GM19025 (cell line): ENCODE measurements at regions not wholly inside any gene's neighbourhood (a gene's known extent, or its start where the extent isn't known, plus 50 kb on each side); places are given as distances from the start of the nearest gene placed in this dataset.
"Not testable (repeated sequence)": the region's sequence is repeated elsewhere in the genome, so short reads cannot be mapped to it uniquely, and the experiment has no call there.

Experiments
- ATAC-seq: cut with Tn5 transposase; IDR thresholded peaks from one replicate; pipeline ENCODE4 v1.9.1; 2021; ENCODE audit warnings: mild to moderate bottlenecking, low read depth, moderate library complexity; ENCODE audit not compliant: unreplicated experiment

DNA sequence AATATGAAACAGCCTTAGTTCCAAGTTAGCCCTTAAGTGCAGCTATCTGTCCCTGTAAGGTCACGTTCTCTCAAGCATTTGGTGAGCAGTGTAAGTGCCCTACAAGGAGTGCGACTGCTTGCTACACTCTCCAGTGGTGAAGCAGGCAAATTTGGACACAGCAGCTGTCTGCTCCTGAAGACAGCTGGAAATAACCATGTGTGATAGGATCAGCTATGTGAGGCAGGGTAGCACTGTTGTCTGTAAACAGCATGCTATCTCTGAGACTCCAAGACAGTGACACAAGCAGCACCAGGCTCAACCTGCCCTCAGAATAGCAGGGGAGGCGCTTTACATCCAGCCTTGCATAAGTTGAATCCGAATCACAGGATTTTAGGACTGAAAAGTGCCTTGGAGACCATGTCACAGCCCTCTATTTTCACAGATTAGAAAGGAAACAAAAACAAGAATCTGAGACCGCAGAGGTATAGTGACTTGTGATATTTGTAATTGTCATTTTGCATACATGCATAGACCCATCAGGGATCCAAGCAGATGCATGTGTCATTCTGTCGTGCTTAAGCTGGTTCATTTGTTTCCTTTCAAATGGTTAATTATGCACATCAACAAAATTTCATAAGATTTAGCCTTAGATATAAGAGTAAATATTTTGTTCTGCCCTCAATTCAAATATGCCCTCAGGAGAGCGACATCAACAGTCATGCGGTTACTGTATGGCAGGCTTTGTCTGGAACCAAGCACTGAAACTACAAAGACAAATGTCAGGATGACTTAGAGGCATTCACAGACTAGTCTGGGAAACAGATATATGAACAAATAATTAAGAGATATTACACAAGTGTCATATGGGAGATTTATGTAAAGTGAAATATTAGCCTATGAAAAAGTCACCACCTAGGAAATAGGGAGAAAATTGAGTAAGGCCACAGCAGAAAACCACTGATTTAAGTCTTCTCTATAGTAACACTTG lies 134.9 kb upstream of the NRIP1 start:
- ATAC-seq, result no peak

- no peak for ATAC-seq
These were observed 138.9 kb upstream of the NRIP1 start for GRCh38 chr21:15203740-15204139.

- ATAC-seq, result no peak
These were observed 139.6 kb upstream of the NRIP1 start for GRCh38 chr21:15204140-15204969.

DNA sequence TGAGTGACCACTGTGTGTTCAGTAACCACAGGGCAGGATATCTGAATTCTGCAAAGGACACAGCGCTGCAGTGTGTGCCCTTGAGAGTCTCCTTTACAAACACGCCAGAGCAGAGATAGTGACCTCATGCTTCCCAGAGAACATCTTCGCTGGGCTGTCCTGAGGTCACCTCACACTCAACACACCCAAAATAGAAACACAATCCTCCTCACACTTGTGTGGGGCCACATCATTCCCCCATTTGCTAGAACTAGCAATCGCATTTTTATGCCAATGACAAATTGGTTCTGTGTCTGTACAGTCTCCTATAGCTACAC lies 140.1 kb upstream of the NRIP1 start:
- ATAC-seq, result no peak

GRCh38 chr21:15206514-15206913 lies 141.7 kb upstream of the NRIP1 start:
- ATAC-seq, result no peak

- no peak for ATAC-seq
These were observed 142.4 kb upstream of the NRIP1 start for GRCh38 chr21:15207231-15207630.

DNA sequence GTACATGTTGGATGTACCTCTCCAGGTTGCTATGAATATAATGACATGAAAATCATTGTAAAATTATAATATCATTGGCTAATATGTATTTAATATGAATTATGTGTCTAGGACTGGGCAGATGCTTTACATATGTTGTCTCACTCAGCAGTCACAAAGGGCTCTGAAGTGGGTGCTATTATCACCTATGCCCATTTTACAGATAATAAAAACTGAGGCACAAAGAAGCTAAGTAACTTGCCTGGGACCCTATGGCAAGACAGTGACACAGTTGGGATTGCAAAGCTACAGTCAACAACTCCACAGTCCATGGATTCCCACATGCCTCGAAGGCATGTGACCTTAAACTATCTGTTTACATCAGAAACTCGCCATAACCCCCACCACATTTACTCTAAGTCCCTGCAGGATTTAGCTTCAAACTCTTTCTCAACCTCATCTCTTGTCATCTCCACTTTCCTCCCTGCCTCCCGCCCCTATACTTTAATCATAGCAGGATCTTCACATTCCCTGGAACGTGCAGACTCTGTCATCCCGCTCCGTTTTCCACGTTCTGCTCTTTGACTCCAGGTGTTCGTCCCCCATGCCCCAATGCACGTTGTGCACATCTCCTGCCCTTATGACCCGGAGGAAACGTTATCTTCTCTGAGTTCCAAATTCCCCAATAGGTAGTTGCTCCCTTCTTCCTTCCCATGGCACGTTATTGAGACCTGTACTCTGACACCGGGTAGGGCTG lies 143.0 kb upstream of the NRIP1 start:
- ATAC-seq, result no peak

DNA sequence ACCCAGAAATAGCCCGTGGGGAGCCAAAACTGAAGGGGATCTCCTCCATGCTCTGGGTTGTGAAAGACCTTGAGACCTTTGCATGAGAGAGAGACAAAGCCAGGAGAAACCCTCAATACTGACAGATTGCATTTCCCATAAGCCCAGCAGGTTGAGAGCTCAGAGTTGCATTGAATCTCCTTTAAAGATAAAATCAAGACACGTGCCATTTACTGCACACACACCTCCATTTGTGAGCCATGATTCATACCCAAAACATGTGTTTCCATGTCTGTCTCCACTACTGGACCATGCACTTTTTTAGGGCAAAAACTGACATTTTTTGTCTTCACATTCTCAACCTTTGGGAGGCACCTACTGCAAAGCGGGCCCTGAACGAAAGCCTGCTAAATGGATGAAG lies 144.0 kb upstream of the NRIP1 start:
- no peak for ATAC-seq

DNA sequence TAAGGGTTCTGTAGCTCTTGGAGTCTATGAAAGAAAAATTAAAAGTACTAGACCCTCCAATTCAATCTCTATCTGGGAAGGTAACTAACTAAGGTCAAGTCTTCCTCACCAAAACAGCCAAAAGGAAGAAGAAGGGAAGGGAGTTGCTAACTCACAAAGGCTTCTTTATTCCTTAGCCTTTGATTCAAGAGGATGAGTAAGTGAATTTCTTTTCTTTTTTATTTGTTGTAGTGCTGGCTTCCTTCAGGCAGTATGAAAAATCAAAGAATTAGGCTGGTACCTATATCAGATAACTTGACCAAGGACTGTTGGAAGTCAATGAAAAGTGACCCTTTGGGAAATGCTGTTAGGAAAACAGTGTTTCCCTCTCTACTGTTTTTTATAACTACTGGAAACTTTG lies 144.4 kb upstream of the NRIP1 start:
- no peak for ATAC-seq

DNA sequence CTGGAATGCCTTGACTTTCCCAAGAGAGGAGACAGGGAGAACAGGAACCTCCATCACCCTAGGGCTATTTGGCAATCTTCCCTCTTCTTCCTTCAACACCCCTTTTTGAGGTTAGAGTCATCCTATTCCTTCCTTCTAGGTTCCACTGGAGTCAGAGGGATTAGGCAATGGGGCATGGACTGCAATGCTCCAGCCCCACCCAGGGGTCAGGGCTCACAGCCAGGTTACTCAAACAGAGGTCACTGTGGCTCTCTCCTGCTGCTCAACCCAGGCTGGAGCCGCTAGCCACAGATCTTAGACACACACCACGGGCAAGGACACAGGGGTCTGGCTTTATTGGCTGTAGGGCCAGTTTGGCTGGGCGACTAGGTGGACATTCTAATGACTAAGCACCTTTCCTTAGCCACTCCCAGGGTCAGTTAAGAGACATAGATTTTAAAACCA lies 145.5 kb upstream of the NRIP1 start:
- ATAC-seq, result no peak

GRCh38 chr21:15211491-15212133 lies 146.8 kb upstream of the NRIP1 start:
- ATAC-seq, result no peak

DNA sequence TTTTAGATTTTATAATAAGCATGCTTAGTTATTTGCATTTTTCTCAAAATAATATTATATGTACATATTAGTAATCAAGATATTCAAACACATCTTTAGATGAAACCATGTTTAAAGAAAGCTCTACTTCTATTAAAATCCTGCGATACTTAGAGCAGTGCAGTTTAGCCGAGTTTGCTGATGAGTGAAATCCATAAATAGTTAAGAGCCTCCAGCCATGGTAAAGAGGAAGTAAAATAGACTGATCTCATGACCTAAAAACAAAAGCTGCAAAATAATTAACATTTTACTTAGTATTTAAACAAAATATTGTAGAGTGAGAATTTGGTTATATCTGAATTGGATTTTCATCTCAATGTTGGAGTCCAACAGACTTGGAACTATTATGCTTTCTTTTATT lies 147.4 kb upstream of the NRIP1 start:
- ATAC-seq, result no peak

DNA sequence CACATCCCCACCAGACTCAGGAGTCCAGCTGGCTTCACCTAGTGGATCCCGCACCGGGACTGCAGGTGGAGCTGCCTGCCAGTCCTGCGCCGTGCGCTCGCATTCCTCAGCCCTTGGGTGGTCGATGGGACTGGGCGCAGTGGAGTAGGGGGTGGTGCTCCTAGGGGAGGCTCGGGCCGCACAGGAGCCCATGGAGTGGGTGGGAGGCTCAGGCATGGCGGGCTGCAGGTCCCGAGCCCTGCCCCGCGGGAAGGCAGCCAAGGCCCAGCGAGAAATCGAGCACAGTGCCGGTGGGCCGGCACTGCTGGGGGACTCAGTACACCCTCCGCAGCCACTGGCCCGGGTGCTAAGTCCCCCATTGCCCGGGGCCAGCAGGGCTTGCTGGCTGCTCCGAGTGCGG lies 153.7 kb upstream of the NRIP1 start:
- not testable (repeated sequence) for ATAC-seq

DNA sequence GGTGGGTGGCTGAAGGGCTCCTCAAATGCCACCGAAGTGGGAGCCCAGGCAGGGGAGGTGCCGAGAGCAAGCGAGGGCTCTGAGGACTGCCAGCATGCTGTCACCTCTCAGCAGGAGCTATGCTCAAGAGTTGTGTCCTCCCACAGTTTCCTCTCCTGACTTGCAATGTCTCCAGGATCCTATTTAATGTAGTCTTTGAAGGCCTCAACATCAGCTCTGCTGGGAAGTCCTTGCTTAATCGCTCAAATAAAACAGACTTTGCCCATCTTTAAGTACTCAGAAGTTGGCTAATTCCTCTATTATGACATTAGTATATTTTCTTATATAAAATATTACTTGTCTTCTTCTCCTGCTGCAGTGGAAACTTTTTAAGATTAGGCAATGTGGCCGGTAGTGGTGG lies 154.2 kb upstream of the NRIP1 start:
- ATAC-seq, result no peak

DNA sequence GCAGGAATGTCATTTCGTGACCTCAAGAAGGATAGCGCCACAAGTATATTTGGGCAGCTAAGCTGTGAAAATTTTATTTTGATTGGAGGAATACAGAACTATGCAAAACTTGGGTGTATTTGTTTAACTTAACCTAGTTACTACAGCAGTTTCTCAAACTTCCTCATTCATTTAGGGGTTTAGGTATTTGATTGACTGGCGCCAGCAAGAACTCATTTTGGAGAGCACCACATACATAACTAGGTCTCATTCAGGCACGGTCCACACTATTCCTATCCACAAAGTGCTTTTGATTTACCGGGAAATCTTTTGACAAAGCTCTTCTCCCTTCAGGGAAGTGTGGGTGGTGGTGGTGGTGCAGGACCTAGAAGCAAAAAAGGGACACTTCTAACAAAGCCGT lies 155.1 kb upstream of the NRIP1 start:
- no peak for ATAC-seq

DNA sequence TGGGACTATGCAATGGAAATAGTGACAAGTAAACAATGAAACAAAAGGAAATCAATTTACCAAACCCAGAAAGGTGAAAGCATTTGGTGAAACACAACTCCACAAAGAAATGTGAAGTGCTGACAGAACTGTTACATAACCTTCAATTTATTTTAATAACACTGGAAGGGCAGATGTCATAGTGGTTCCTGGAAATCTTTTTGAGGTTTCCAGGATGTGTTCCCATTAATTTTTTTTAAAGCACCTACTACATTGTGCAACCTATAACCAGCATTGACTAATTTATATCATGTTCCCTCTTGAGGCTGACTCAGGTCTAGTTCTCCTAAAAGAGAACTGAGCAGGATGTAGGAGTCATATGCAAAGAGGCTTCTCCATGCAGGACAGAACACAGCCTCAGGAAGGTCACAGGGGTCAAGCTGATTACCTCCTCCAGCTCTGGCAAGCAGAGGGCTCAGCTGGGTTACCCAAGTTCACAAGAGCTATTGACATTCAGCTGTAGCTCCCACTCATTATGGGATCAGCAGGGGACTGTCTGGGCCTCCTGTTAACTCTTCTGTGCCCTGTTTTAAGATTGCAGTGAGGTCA lies 157.1 kb upstream of the NRIP1 start:
- no peak for ATAC-seq

GRCh38 chr21:15222707-15223106 lies 157.9 kb upstream of the NRIP1 start:
- ATAC-seq, result no peak

GRCh38 chr21:15224346-15225086 lies 159.7 kb upstream of the NRIP1 start:
- no peak for ATAC-seq

GRCh38 chr21:15227919-15228318 lies 163.1 kb upstream of the NRIP1 start:
- ATAC-seq, result no peak
